ENCODE measurements at regions not wholly inside any gene's neighbourhood (a gene's known extent, or its start where the extent isn't known, plus 50 kb on each side); places are given as distances from the start of the nearest gene placed in this dataset.

DNA sequence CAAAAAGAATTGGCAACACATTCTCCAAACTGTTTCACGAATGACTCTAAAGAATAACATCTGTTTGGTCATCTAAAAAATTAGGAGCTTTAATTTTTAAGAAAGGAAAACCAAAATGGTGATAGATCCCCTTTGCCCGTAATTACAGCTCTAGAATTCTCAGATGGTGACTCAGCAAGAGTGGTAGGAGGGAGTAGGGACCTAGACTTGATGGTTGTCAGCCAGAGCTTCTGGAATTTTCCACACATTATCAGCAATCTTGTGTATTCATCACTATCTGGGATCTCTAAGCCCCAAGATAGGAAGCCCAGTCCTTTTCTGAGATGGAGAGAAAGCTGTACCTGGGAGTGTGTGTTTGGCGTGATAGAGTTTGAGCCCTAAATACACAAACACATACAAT is 103.9 kb upstream of the RAB40AL start:
- Histone ChIP-seq H4K20me1 (ENCODE audit: control insufficient read depth, insufficient read depth, insufficient read length) (no peaks in the 10 kb centered on the region), H3K56ac (ENCODE audit: insufficient read length, low read depth, low read length) (no peak overlapping the region), H3K23me2 (ENCODE audit: insufficient read length, low read depth, low read length, poor library complexity, severe bottlenecking) (no peaks in the 10 kb centered on the region), H4K8ac (replicated peaks; ENCODE audit: insufficient read length, low read depth, low read length) (no peak overlapping the region), H2AK5ac (ENCODE audit: insufficient read length, low read length) (no peak overlapping the region), H3K79me1 (ENCODE audit: insufficient read depth, low read depth, low read length, poor library complexity, severe bottlenecking) (no peaks in the 10 kb centered on the region), H2BK120ac (ENCODE audit: low read depth, low read length, poor library complexity, severe bottlenecking) (no peak overlapping the region), H3K9ac (ENCODE audit: extremely low read depth, insufficient read length, low read length) (no peak overlapping the region), H3K4me1 (ENCODE audit: insufficient read depth, low read length) (no peaks in the 10 kb centered on the region), H2BK12ac (ENCODE audit: insufficient read length, low read depth, low read length) (no peak overlapping the region), H2BK20ac (ENCODE audit: low read depth, low read length, poor library complexity, severe bottlenecking) (no peak overlapping the region), H3K27ac (ENCODE audit: insufficient read length, low read depth, low read length) (no peak overlapping the region), H3K79me2 (ENCODE audit: insufficient read depth, low read length) (no peaks in the 10 kb centered on the region), H3T11ph (ENCODE audit: low read length) (no peak overlapping the region), H4K91ac (ENCODE audit: insufficient read length, low read depth, low read length) (no peak overlapping the region), H3K18ac (ENCODE audit: insufficient read length, low read depth, low read length) (no peak overlapping the region), H3K4me2 (ENCODE audit: insufficient read depth, insufficient read length, low read length) (no peak overlapping the region), H2AFZ (ENCODE audit: low read length) (no peak overlapping the region), H4K5ac (ENCODE audit: insufficient read length, low read depth, low read length) (no peak overlapping the region), H3K27me3 (ENCODE audit: insufficient read depth, low read length) (no peaks in the 10 kb centered on the region), H3K4ac (ENCODE audit: low read depth, low read length) (no peak overlapping the region), H2BK5ac (ENCODE audit: insufficient read length, low read length) (no peak overlapping the region), H3K9me3 (ENCODE audit: control insufficient read depth, low read depth, low read length) (peaks cover 35% of the 10 kb centered on the region), H2BK15ac (ENCODE audit: low read depth, low read length) (no peak overlapping the region), H3K14ac (ENCODE audit: insufficient read depth, low read length) (no peak overlapping the region), H3K23ac (ENCODE audit: insufficient read length, low read depth, low read length) (no peak overlapping the region)
- Mint-ChIP-seq H3K9me3 (peaks cover 41 to 54% of the 10 kb centered on the region in 2 experiments), H3K27me3 (ENCODE audit: low read depth) (no peaks in the 10 kb centered on the region; the same call in 1 of the 2 replicates), H3K36me3 (ENCODE audit: insufficient read depth in 1 of 3, low read depth in 3 of 3) (peaks cover 17 to 33% (median 20%) of the 10 kb centered on the region in 3 experiments; a peak in 6 of 7 replicates), H3K27ac (no peak overlapping the region), H3K4me1 (peaks cover 6 to 10% of the 10 kb centered on the region in 2 experiments), H3K4me3 (no peak overlapping the region)
- no peak for TF ChIP-seq CTCF (conservative IDR thresholded peaks at IDR 0.05)
- DNase-seq: no peak
- WGBS (ENCODE audit: extremely low coverage, insufficient read length, low lambda C conversion rate): no CpG with 5 or more reads among the region's 3 CpGs

Data from H9 (cell line).